SHP77 treated with DMSO at 0.1 percent for 48 hours (cell line): ENCODE measurements at regions not wholly inside any gene's neighbourhood (a gene's known extent, or its start where the extent isn't known, plus 50 kb on each side); places are given as distances from the start of the nearest gene placed in this dataset.
"Not testable (repeated sequence)": the region's sequence is repeated elsewhere in the genome, so short reads cannot be mapped to it uniquely, and the experiment has no call there.

Experiments
- DNase-seq: peaks from one replicate; lab custom pipeline; 2025; lab: John Stamatoyannopoulos, UW

DNA sequence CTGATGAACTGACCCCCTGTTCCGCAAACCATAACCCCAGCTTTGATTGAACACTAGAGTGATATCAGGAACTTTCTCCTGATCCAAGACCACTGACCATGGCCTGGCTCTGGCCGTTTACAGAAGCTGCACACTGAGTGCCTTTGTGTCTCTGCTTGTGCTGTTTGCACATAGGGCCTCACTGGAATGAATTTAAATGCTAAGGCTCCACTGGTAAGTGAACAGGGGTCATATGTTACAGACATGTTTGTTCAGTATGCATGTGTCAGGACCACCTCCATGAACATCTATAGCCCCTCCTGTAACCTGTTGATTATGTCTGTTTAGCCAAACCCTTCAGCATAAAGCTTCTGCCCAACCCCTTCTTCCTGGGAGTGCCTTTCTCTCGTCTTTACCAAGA lies 1239.8 kb downstream of the TMEM121 start:
- no peak for DNase-seq

DNA sequence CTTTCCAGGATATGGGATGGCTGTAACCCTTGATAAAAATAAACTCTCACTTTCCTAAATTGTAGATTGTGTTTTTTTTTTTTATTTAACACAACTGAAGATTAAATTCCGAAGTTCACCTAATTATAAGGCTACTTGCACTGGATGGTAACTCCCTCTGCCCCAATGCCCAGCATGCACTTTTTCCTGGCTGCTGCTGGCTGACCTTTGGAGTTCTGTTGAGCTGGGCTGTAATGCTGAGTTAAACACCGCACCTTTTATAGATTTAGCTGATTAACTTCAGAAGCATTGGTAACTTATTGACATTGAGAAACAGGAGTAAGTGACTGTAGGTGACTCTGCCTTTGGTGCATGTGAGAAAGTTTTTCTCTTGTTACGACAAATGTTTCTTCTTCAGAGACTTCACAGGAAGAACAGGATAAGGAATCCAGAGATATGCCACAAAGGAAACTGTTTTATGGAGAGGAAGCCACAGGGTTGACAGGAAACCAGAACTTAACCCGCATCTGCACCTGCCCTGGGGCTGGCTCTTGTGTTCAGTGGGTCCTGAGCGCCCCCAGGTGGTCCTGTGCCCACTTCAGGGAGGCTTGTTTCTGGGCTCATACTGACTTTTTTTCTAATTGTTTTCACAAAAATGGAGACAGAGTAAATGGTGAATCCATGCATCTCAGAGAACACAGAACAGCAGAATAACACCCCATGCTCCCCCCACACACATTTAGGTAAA lies 1240.3 kb downstream of the TMEM121 start:
- DNase-seq, result not testable (repeated sequence)

DNA sequence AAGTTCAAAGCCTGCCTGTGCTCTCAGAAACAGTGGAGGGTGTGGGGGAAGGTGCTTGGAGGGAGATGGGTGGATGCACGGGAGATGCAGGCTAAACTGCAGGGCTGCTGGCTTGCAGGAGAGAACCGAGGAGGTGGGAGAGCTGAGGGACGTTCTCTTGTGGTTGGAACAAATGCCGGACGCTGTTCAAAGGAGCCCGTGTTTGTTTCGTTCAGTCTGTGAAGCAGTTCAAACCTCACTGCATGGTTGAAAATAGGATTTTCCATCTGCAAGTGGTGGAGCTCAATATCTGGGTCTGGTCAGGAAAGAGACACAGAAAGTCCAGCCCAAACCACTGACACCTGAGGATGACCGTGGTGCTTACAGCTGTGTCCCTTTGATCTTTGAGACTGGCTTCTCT lies 1241.8 kb downstream of the TMEM121 start:
- not testable (repeated sequence) for DNase-seq

DNA sequence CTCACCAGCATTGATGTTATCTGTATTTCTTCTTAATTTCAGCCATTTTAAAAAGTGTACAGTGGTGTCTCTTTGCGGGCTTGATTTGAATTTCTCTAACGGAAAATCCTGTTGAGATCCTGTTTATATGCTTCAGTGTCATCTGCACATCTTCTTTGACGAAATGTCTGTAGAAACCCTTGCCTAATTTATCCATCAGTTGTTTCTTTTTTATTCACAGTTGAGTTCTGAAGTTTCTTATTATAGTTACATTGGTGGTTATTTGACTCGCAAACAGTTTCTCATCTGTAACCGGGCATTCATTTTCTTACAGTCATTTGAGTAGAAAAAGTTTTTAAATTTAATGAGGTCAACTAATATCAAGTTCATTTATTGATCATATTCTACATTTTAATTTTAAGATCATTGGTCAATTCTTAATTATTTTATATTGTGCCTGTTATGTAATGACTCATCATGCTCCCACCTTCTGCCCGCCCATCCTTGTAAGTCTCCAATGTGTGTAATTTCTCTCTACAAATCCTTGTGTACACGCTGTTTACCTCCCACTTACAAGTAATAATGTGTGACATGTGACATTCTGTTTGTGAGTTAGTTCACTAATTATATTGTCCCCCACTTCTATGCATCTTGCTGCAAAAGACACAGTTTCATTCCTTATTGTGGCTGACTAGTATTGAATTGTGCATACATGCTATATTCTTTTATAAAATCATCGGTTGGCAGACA lies 1242.8 kb downstream of the TMEM121 start:
- not testable (repeated sequence) for DNase-seq

DNA sequence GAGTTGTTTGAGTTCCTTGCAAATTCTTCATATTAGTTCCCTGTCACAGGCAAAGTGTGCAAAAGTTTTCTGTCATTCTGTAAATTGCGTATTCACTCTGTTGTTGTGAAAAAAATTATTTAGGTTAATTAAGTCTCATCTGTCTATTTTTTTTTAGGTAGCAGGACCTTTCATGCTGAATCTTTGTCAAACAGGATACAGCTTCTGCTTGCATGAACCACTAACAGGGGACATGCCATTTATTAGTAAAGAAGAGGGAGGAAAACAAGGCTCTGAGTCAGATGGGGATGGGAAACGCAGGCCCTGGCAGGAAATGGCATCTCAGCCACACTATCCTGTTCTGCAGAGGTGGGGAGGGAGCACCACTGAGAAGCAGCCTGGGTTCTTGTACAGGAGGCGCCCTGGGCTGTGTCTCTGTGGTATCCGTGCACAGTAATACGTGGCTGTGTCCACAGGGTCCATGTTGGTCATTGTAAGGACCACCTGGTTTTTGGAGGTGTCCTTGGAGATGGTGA lies 1243.8 kb downstream of the TMEM121 start:
- not testable (repeated sequence) for DNase-seq

DNA sequence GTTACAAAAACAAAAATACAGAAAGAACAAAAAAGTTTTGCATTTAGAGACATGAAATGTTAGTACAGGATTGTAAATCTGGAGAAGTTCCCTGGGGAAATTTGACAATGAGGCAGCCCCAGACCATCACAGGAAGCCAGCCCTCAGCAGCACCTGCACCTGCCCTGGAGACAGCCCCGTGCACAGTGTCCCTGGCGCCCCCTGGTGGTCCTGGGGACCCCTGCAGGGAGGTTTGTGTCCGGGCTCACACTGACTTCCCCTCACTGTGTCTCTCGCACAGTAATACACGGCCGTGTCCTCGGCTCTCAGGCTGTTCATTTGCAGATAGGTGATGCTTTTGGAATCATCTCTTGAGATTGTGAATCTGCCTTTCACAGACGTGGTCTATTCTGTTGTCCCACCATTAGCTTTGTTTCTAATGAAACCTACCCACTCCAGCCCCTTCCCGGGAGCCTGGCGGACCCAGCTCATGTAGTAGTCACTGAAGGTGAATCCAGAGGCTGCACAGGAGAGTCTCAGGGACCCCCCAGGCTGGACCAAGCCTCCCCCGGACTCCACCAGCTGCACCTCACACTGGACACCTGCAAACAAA lies 1248.6 kb downstream of the TMEM121 start:
- DNase-seq, result not testable (repeated sequence)

DNA sequence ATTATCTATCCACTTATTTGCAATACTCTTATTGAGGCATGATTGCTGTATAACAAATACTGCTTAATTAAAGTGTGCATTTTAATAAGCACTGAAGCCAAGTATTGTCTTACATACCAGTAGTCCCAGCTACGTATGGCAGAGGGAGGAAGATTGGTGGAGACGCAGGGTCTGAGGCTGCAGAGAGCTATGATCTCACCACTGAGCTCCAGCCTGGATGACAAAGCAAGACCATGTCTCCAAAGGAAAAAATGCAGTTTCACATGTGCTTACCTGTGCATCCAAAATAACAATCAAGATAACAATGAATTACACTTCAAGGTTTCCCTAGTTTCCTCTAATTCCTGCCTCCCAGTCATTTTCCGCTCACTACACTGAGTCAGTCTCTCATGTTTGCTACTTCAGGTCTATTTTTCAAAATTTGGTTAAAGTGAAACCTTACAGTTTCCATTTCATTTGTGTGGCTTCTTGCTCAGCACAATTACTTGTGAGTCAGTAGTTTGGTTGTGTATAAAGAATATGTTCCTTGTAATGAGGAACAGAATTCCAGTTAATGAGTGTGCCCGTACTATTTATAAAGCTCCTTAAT lies 1250.1 kb downstream of the TMEM121 start:
- no peak for DNase-seq

DNA sequence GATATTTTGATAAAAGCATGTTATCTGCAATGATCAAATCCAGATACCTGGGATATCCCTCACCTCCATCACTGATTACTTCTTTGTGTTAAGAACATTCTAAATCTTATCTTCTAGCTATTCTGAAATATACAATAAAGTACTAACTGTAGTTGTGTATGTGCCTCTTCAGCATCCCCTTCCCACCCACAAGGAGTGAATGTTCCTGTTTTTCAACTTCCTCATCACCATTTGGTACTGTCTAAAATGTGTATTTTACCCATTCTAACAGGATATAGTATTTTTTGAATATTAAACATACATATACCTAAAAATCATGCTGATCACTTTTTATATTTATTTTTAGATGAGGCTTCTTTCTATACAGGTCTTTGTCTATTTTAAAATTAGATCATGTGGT lies 1252.6 kb downstream of the TMEM121 start:
- no peak for DNase-seq

DNA sequence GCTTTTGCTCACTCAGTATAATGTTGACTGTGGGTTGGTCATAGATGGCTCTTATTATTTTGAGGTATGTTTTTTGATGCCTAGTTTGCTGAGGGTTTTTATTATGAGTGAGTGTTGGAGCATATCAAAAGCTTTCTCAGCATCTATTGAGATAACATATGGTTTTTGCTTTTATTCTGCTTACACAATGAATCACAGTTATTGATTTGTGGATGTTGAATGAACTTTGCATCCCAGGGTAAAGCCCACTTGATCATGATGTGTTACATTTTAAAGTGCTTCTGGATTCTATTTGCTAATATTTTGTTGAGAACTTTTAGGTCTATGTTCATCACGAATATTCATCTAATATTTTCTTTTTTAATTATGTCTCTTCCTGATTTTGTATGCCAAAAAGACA lies 1260.3 kb downstream of the TMEM121 start:
- DNase-seq, result no peak

DNA sequence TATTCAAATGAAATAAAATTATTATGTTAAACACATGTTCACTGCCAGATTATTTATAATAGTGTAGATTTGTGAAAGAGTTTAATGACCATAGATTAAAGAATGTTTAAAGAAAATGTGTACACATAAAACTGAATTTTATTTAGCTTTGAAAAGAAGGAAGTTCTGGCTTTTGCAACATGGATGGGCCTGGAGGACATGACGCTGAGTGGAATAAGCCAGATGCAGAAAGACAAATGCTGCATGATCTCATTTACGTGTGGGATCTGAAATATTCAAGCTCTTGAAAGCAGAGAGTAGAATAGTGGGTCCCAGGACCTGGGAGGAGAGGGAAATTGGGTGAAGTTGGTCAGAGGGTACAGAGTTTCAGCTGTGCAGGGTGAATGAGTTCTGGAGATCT lies 1261.2 kb downstream of the TMEM121 start:
- no peak for DNase-seq

DNA sequence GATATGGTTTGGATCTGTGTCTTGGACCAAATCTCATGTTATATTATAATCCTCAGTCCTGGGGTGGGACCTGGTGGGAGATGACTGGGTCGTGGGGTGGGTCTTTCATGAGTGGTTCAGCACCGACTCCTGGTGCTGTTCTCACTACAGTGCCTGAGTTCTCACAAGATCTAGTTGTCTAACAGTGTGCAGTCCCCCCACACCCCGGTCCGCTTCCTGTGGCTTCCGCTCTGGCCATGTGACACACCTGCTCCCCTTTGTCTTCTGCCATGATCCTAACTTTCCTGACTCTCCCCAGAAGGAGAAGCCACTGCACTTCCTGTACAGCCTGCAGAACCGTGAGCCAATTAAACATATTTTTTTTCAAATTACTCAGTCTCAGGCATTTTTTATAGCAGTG lies 1262.2 kb downstream of the TMEM121 start:
- no peak for DNase-seq

DNA sequence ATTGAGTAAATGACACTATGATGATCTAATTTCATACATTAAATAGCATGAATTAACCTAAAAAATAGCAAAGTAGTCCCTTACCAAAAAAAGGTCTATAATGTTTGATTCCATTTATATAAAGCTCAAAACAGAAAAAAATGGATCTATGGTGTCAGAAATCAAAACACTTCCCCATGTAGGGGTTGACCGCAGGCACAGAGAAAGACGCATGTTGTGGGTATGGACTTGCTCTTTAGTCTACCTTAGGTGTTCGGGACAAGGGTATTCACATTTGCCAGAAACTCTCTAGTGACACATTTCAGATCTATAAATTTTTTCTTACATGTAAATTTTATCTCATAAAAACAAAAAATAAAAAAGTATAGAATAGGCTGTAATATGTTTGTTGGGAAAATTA lies 1262.9 kb downstream of the TMEM121 start:
- no peak for DNase-seq

DNA sequence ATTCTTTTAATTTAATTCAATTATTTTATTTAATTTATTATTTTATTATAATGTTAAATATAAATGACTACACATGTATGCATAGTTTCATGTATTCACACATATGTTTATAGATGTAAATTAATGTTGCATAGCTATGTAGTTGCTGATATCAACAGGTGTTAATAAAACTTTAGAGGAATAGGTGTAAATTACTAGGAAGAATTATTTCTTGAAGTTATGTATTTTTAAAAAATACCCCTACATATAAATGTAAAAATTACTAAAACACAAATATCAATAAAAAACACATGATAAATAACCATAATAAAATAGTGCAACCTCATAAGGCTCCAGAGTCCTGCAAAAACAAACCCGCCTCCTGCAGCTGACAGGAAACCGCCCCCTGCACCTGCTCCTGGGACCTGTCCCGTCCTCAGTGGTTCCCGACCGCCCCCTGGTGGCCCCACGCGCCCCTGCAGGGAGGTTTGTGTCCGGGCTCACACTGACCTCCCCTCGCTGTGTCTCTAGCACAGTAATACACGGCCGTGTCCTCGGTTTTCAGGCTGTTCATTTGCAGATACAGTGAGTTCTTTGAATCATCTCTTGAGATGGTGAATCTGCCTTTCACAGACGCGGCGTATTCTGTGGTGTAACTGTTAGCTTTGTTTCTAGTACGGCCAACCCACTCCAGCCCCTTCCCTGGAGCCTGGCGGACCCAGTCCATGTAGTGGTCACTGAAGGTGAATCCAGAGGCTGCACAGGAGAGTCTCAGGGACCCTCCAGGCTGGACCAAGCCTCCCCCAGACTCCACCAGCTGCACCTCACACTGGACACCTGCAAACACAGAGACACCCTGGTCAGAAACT lies 1264.0 kb downstream of the TMEM121 start:
- peak; percentile 13 for DNase-seq

DNA sequence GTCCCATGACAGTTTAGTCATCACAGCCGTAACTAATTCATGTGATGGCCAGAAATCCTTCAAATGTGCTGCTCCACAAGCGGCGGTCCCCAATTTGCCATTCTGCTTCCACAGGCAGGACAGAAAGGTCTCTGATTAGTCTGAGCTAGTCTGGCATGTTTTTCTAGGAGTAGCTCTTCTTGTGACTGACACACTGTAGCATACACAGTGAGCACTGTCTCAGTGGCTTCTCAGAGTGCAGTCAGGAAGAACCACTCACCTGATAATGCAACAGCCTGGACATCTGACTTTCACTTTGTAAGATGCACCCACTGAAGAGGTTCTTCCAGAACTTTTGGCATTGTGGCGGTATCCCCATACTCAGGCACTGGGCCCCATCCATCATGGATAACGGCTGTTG lies 1266.2 kb downstream of the TMEM121 start:
- no peak for DNase-seq

DNA sequence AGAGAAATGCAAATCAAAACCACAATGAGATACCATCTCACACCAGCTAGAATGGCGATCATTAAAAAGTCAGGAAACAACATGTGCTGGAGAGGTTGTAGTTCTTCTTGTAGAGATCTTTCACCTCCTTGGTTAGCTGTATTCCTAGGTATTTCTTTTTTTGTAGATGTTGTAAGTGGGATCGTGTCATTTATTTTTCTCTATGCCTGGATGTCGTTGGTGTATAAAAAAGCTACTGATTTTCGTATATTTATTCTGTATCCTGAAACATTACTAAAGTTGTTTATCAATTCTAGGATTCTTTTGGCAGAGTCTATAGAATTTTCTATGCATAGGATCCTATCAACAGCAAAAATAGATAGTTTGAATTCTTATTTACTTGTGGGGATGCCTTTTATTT lies 1271.8 kb downstream of the TMEM121 start:
- not testable (repeated sequence) for DNase-seq

DNA sequence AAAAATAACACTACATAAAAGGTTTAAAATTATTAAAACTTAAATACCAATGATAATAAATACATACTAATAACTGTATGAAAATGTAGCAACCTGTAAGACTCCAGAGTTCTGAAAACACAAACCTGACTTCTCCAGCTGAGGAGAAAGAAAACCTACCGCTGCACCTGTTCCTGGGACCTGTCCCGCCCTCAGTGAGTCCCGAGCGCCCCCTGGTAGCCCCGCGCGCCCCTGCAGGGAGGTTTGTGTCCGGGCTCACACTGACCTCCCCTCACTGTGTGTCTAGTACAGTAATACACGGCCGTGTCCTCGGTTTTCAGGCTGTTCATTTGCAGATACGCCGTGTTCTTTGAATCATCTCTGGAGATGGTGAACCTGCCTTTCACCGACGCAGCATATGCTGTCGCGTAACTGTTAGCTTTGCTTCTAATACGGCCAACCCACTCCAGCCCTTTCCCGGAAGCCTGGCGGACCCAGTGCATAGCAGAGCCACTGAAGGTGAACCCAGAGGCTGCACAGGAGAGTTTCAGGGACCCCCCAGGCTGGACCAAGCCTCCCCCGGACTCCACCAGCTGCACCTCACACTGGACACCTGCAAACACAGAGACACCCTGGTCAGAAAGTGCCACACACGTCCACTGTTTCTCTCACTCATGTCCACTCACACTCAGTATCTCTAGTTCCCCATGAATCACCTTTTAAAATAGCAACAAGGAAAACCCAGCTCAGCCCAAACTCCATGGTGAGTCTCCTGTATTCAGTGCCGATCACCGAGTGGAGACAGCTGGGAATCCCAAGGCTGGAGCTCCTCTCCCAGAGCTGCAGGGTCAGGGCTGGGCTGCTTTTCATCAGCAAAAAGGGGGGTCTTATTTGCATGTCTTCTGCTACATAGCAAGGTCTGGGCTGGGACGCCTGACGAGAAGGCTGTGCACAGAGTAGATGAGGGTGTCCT lies 1276.3 kb downstream of the TMEM121 start:
- DNase-seq, result no peak

DNA sequence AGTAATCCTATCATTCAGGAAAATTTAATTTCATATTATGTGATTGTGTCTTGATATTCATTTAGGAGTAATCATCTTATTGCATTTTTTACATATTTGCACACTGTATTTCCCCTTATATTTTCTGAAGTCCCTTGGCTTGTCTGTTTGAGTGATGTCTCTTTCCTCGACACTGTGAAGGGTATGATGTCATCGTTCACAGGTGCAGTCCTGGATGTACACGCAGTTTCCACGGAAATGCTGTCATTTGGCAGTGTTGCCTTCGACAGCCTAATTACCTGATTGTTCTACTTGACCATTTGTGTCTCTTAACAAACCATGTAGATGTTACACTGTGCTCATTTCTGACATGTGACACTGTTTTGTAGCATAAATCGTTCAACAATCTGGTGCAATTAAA lies 1277.0 kb downstream of the TMEM121 start:
- no peak for DNase-seq

DNA sequence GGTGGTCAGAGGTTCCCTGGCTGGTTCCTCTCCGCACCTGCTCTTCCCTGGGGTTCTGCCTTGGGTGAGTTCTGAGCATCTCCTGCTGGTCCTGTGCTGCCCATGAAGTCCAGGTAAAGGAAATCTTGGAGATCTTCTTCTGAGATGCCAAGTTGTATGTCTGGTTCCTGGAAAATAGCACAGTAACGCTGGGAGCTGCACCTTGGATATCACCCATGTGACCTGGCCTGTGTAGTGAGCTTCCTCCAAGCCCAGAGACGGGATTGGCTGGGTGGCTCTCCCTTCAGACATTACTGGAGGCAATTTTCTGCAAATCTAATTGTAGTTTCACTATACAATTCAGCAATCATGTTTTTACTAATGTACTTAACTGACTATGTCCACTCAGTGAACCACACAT lies 1281.1 kb downstream of the TMEM121 start:
- DNase-seq, result no peak

DNA sequence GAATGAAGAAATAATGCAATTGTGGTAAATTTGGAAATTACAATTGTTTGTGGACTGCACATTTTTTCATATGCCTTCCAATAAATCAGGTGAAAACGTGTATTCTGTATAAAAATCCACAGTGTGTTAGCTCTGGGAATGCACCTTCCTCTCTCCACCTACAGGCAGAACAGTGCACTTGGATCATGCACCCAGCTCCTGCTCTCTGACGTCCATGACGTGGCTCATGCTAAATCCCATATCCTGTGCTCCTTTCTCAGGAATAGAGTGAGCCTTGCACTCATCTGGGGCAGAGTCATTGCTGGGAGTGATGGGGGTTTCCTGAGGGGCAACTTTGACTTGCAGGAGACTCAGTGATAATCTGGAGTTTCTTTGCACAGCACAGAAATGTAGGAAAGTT lies 1282.1 kb downstream of the TMEM121 start:
- no peak for DNase-seq

DNA sequence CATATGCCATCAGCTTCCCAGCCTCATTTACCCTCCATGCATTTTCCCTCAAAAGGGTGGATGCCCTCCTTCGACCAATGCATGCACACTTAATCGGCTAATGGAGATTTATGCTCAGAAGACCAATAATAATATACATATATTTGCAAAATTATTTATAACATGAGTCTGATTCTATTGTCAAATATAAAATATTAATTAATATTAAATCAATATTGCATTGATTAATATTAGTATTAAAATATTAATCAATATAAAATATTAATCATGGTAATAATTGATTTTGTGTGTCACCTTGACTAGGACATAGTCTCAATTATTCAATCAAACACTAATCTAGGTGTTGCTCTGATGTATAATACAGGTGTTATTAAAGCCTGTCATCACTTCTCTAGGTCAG lies 1282.5 kb downstream of the TMEM121 start:
- DNase-seq, result no peak

DNA sequence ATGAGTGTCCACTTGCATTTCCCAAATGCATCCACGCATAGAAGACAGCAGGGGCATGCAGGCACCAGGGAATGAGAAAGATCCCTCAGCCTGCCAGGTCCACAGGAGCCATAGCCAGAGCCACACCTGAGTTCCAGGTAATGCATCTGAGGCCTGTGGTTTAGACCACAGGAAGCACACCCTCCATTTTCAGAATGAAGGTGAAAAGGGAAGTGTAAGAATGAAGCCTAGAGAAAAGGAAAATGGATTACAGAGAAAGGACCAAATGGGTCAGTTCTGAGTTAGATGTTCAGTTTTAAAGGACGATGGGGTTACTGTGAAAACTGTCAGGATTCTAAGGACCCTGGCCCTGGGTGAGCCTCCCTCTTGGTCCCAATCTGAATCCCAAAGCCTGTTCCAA lies 1283.2 kb downstream of the TMEM121 start:
- no peak for DNase-seq
